ENCODE measurements at regions not wholly inside any gene's neighbourhood (a gene's known extent, or its start where the extent isn't known, plus 50 kb on each side); places are given as distances from the start of the nearest gene placed in this dataset.

DNA sequence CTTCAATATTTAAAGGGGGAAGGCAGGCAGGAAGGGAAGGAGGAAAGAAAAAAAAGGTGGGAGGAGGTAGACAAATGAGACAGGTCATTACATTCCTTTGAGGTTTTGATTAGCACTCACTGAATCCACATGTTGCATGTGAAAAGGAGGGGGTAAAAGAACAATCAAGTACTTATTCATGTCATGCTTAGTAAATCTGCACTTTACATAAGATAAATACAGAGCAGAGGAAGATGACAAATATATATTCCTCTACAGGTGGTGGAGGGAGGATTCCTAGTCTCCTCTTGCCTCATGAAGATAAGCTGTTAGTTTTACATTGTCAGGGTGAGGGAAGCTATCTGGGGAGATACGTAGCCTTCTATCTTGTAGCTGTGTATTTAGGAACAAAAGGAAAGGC is 1645.4 kb upstream of the SPRY2 start:
- H3K36me3 ChIP-seq (ENCODE audit: control insufficient read depth in 3 of 3, insufficient read depth in 3 of 3, low read length in 3 of 3), result no peaks in the 10 kb centered on the region
- H3K9ac ChIP-seq (ENCODE audit: low read depth in 1 of 3, low read length in 3 of 3), result no peak overlapping the region
- H3K27ac ChIP-seq (ENCODE audit: low read depth, low read length), result no peak overlapping the region
- H3K4me3 ChIP-seq (ENCODE audit: low read length in 3 of 3), result no peak overlapping the region
- no peaks in the 10 kb centered on the region for H3K9me3 ChIP-seq (ENCODE audit: control insufficient read depth in 3 of 3, low read length in 3 of 3)
- H3K27me3 ChIP-seq (ENCODE audit: control insufficient read depth in 3 of 3, insufficient read depth in 3 of 3, low read length in 3 of 3), result no peaks in the 10 kb centered on the region
- H3K4me1 ChIP-seq (ENCODE audit: control insufficient read depth in 3 of 3, insufficient read depth in 3 of 3, low read length in 3 of 3), result no peaks in the 10 kb centered on the region

DNA sequence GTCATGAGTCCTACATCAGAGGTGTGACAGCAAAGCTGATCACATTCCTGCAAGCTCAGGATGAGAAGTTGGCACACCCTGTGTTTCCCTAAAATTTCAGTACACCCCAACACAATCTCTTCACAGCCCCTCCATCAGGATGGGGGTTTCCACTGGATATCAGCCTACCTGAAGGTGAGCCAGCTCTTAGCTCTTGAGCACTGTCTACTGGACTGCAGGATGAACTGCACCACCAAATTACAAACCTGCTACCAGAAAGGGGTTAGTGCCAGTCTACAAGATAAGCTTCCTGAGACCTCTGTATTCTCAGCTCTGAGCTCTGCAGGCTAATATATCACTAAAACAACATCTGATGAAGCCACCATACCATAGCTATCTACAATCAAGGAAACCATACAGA is 1616.2 kb upstream of the SPRY2 start:
- no peaks in the 10 kb centered on the region for H3K27me3 ChIP-seq (ENCODE audit: control insufficient read depth in 3 of 3, insufficient read depth in 3 of 3, low read length in 3 of 3)

DNA sequence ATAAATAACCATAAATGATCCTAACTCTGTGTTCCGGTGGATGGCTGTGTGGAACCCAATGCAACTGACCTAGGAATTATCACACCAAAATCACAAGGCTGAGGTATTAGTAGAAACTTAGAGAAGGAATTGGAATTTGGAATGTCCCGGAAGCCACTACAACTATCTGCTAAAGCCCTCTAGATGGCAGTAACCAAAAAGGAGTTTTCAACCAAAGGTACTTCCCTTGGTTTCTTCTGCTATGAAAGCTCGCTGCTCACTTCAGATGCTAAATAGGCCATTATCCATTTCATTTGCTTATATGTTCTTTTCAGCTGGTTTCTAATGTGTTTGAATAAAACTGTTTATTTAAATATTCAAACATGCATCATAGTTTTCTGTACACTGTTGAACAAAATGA is 1589.1 kb upstream of the SPRY2 start:
- H3K27ac ChIP-seq (ENCODE audit: low read depth, low read length), result no peak overlapping the region
- no peaks in the 10 kb centered on the region for H3K4me1 ChIP-seq (ENCODE audit: control insufficient read depth in 3 of 3, insufficient read depth in 3 of 3, low read length in 3 of 3)
- no peaks in the 10 kb centered on the region for H3K27me3 ChIP-seq (ENCODE audit: control insufficient read depth in 3 of 3, insufficient read depth in 3 of 3, low read length in 3 of 3)
- H3K9me3 ChIP-seq (ENCODE audit: control insufficient read depth in 3 of 3, low read length in 3 of 3), result no peaks in the 10 kb centered on the region
- H3K9ac ChIP-seq (ENCODE audit: low read depth in 1 of 3, low read length in 3 of 3), result no peak overlapping the region
- no peaks in the 10 kb centered on the region for H3K36me3 ChIP-seq (ENCODE audit: control insufficient read depth in 3 of 3, insufficient read depth in 3 of 3, low read length in 3 of 3)
- H3K4me3 ChIP-seq (ENCODE audit: low read length in 3 of 3), result no peak overlapping the region

More for the DNA sequence above, 1616.2 kb upstream of the SPRY2 start:
- Histone ChIP-seq H3K36me3 (ENCODE audit: control insufficient read depth in 3 of 3, insufficient read depth in 3 of 3, low read length in 3 of 3) (no peaks in the 10 kb centered on the region), H3K4me1 (ENCODE audit: control insufficient read depth in 3 of 3, insufficient read depth in 3 of 3, low read length in 3 of 3) (no peaks in the 10 kb centered on the region), H3K9ac (ENCODE audit: low read depth in 1 of 3, low read length in 3 of 3) (no peak overlapping the region), H3K9me3 (ENCODE audit: control insufficient read depth in 3 of 3, low read length in 3 of 3) (peaks cover 0 to 5% (median 3%) of the 10 kb centered on the region in 3 donors), H3K4me3 (ENCODE audit: low read length in 3 of 3) (no peak overlapping the region), H3K27ac (ENCODE audit: low read depth, low read length) (no peak overlapping the region)

DNA sequence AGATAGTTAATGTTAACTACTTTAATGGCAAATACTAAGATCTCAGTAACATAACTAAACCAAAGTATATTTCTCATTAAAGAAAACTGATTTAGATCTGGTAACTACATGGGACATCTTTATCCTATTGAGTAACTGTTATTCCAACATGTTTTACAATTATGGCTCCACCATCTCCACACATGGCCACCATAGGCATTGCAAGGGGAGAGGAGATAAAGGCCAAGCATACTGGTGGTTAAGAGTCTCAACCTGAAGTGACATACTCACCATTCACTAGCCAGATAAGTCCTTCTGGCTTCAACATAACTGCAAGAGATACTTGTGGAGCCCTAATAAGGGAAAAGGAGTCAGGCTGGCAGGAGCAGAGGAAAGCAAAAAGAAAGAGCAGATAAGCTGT is 1586.4 kb upstream of the SPRY2 start:
- Histone ChIP-seq H3K9me3 (ENCODE audit: control insufficient read depth in 3 of 3, low read length in 3 of 3) (no peaks in the 10 kb centered on the region), H3K4me3 (ENCODE audit: low read length in 3 of 3) (no peak overlapping the region)

DNA sequence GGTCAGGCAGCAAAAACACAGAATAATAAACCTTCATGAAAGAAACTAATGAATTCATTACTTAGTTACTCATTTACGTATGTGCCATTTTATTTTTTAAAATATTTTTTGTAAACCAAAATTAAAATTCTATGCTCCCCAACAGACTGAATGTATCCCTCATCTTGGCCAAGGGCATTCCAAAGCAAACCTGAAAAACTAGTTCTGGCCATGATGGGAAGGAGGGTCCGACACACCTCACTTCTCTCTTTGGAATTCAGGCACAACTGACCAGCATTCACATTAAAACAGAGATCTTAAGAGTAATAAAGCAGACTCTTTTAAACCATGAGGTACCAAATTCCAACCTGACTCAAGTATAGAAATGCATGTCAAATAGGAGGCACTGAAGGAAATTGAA is 1576.9 kb upstream of the SPRY2 start:
- no peak overlapping the region for H3K9ac ChIP-seq (ENCODE audit: low read depth in 1 of 3, low read length in 3 of 3)
- no peaks in the 10 kb centered on the region for H3K27me3 ChIP-seq (ENCODE audit: control insufficient read depth in 3 of 3, insufficient read depth in 3 of 3, low read length in 3 of 3)
- no peaks in the 10 kb centered on the region for H3K36me3 ChIP-seq (ENCODE audit: control insufficient read depth in 3 of 3, insufficient read depth in 3 of 3, low read length in 3 of 3)
- no peak overlapping the region for H3K27ac ChIP-seq (ENCODE audit: low read depth, low read length)
- H3K4me1 ChIP-seq (ENCODE audit: control insufficient read depth in 3 of 3, insufficient read depth in 3 of 3, low read length in 3 of 3), result no peaks in the 10 kb centered on the region
- H3K9me3 ChIP-seq (ENCODE audit: control insufficient read depth in 3 of 3, low read length in 3 of 3), result no peaks in the 10 kb centered on the region
- no peak overlapping the region for H3K4me3 ChIP-seq (ENCODE audit: low read length in 3 of 3)

More for the DNA sequence above, 1586.4 kb upstream of the SPRY2 start:
- Histone ChIP-seq H3K4me1 (ENCODE audit: control insufficient read depth in 3 of 3, insufficient read depth in 3 of 3, low read length in 3 of 3) (no peaks in the 10 kb centered on the region), H3K9ac (ENCODE audit: low read depth in 1 of 3, low read length in 3 of 3) (no peak overlapping the region), H3K27me3 (ENCODE audit: control insufficient read depth in 3 of 3, insufficient read depth in 3 of 3, low read length in 3 of 3) (no peaks in the 10 kb centered on the region), H3K36me3 (ENCODE audit: control insufficient read depth in 3 of 3, insufficient read depth in 3 of 3, low read length in 3 of 3) (no peaks in the 10 kb centered on the region), H3K27ac (ENCODE audit: low read depth, low read length) (no peak overlapping the region)

DNA sequence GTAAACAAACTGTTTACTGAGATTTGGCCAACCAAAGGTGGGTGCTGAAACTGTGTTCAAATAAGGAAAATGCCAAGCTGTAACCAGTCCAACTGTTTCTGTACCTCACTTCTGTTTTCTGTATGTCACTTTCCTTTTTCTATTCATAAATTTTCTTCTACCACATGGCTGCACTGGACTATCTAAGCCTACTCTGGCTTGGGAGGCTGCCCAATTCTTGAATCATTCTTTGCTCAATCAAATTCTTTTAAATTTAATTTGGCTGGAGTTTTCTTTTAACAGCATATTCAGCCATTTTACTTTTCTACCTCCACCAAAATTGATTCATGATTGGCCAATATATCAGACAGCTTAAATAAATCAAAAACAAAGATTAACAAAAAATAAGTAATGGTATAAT is 1575.5 kb upstream of the SPRY2 start:
- Histone ChIP-seq H3K9ac (ENCODE audit: low read depth in 1 of 3, low read length in 3 of 3) (no peak overlapping the region), H3K36me3 (ENCODE audit: control insufficient read depth in 3 of 3, insufficient read depth in 3 of 3, low read length in 3 of 3) (no peaks in the 10 kb centered on the region), H3K9me3 (ENCODE audit: control insufficient read depth in 3 of 3, low read length in 3 of 3) (no peaks in the 10 kb centered on the region), H3K4me3 (ENCODE audit: low read length in 3 of 3) (no peak overlapping the region), H3K27me3 (ENCODE audit: control insufficient read depth in 3 of 3, insufficient read depth in 3 of 3, low read length in 3 of 3) (no peaks in the 10 kb centered on the region), H3K27ac (ENCODE audit: low read depth, low read length) (no peak overlapping the region), H3K4me1 (ENCODE audit: control insufficient read depth in 3 of 3, insufficient read depth in 3 of 3, low read length in 3 of 3) (no peaks in the 10 kb centered on the region)

DNA sequence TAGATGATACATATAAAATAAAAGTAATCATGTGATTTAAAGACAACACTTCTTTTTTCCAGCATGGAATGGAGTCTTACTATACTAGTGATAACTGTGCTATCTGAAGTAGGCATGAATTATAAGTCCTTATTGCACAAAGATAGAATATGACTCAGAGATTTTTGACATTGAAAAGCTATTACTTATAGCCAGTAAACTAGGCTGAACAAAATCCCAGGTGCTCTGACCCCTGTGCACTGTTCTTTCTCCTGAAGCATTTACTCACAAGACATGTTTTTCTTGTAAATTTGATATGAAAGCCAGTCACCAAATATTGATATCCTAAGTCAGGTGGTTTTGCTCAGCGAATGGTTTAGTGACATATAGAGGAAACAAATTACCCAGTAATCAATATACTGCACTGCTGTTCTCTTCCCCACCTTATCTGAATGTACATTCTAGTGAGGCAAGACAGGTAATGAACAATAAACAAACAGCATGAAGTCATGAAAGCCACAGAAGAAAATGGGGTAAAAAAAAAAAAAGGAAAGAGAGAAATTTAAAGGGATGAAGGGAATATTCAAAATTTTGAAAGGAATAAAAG is 1567.0 kb upstream of the SPRY2 start:
- no peaks in the 10 kb centered on the region for H3K36me3 ChIP-seq (ENCODE audit: control insufficient read depth in 3 of 3, insufficient read depth in 3 of 3, low read length in 3 of 3)
- no peak overlapping the region for H3K4me3 ChIP-seq (ENCODE audit: low read length in 3 of 3)
- no peak overlapping the region for H3K27ac ChIP-seq (ENCODE audit: low read depth, low read length)

DNA sequence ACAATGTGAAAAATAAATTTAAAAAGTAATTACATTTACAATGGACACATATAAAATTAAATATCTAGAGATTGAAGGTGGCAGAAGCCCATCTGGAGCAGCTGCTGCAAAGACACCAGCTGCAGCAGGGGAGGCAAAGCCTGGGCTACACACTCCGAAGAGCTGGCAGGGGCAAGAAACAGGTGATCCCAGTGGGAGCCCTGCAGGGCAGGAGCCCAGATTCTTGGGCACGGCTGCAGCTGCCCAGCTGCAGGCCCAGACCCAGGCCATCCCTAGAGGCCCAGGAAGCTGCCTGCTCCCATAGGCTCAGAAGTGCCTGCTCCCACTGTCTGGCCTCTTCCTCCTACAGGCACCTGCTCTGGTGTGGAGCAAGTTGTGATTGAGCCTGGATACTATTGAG is 1547.9 kb upstream of the SPRY2 start:
- Histone ChIP-seq H3K27ac (ENCODE audit: low read depth, low read length) (no peak overlapping the region), H3K36me3 (ENCODE audit: control insufficient read depth in 3 of 3, insufficient read depth in 3 of 3, low read length in 3 of 3) (no peaks in the 10 kb centered on the region), H3K4me3 (ENCODE audit: low read length in 3 of 3) (no peak overlapping the region), H3K4me1 (ENCODE audit: control insufficient read depth in 3 of 3, insufficient read depth in 3 of 3, low read length in 3 of 3) (no peaks in the 10 kb centered on the region), H3K9ac (ENCODE audit: low read depth in 1 of 3, low read length in 3 of 3) (no peak overlapping the region), H3K27me3 (ENCODE audit: control insufficient read depth in 3 of 3, insufficient read depth in 3 of 3, low read length in 3 of 3) (no peaks in the 10 kb centered on the region), H3K9me3 (ENCODE audit: control insufficient read depth in 3 of 3, low read length in 3 of 3) (peaks cover 0 to 3% (median 0%) of the 10 kb centered on the region in 3 donors)

More for the DNA sequence above, 1567.0 kb upstream of the SPRY2 start:
- no peaks in the 10 kb centered on the region for H3K4me1 ChIP-seq (ENCODE audit: control insufficient read depth in 3 of 3, insufficient read depth in 3 of 3, low read length in 3 of 3)
- H3K27me3 ChIP-seq (ENCODE audit: control insufficient read depth in 3 of 3, insufficient read depth in 3 of 3, low read length in 3 of 3), result no peaks in the 10 kb centered on the region
- H3K9ac ChIP-seq (ENCODE audit: low read depth in 1 of 3, low read length in 3 of 3), result no peak overlapping the region
- no peaks in the 10 kb centered on the region for H3K9me3 ChIP-seq (ENCODE audit: control insufficient read depth in 3 of 3, low read length in 3 of 3)

DNA sequence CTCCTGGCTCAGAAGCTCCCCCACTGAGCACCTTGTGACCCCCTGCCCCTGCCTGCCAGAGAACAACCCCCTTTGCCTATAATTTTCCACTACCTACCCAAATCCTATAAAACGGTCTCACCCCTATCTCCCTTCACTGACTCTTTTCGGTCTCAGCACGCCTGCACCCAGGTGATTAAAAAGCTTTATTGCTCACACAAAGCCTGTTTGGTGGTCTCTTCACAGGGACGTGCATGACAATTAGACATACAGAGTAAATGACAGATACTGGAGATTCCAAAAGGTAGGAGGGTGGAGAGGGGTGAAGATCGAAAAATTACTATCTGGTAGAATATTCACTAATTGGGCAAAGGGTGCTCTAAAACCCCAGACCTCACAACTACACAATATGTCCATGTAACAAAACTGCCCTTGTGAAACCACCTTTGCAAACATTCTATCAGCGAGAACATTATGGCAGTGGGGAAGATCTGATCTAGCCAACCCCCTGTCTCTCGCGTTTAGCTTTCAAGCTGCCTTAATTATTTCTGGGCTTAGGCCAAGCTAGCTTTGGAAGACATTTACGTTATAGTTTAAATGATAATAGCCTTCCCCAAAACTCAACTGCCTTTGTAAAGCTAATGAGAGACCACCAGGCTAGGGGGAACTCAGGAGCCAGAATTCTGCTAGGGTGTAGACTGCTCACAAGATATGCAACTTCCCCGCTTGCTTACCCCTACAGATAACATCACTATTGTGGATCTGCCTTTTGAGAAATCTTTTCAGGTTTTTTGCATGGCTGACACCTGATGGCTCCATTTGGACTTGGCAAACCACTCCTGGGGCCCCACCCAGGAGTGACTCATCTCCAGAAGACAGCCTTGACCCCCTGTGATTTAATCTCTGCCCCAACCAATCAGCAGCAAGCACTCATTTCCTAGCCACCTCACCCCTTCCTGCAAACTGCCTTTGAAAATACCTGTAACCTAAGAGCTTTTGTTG is 1534.0 kb upstream of the SPRY2 start:
- Histone ChIP-seq H3K27ac (ENCODE audit: low read depth, low read length) (no peak overlapping the region), H3K4me1 (ENCODE audit: control insufficient read depth in 3 of 3, insufficient read depth in 3 of 3, low read length in 3 of 3) (no peaks in the 10 kb centered on the region), H3K4me3 (ENCODE audit: low read length in 3 of 3) (no peak overlapping the region), H3K27me3 (ENCODE audit: control insufficient read depth in 3 of 3, insufficient read depth in 3 of 3, low read length in 3 of 3) (no peaks in the 10 kb centered on the region), H3K36me3 (ENCODE audit: control insufficient read depth in 3 of 3, insufficient read depth in 3 of 3, low read length in 3 of 3) (no peaks in the 10 kb centered on the region), H3K9me3 (ENCODE audit: control insufficient read depth in 3 of 3, low read length in 3 of 3) (no peaks in the 10 kb centered on the region), H3K9ac (ENCODE audit: low read depth in 1 of 3, low read length in 3 of 3) (no peak overlapping the region)

DNA sequence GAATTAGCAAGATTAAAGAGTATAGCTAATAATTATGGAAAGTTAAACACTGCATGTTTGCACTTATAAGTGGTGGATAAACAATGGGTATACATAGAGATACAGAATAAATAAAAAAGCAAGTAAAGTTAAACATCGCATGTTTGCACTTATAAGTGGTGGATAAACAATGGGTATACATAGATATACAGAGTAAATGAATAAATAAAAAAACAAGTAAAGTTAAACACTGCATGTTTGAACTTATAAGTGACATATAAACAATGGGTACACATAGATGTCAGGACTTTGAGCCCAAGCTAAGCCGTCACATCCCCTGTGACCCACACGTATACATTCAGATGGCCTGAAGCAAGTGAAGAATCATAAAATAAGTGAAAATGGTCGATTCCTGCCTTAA is 1533.3 kb upstream of the SPRY2 start:
- Histone ChIP-seq H3K36me3 (ENCODE audit: control insufficient read depth in 3 of 3, insufficient read depth in 3 of 3, low read length in 3 of 3) (no peaks in the 10 kb centered on the region), H3K9ac (ENCODE audit: low read depth in 1 of 3, low read length in 3 of 3) (no peak overlapping the region), H3K9me3 (ENCODE audit: control insufficient read depth in 3 of 3, low read length in 3 of 3) (no peaks in the 10 kb centered on the region), H3K4me3 (ENCODE audit: low read length in 3 of 3) (no peak overlapping the region), H3K27me3 (ENCODE audit: control insufficient read depth in 3 of 3, insufficient read depth in 3 of 3, low read length in 3 of 3) (no peaks in the 10 kb centered on the region), H3K27ac (ENCODE audit: low read depth, low read length) (no peak overlapping the region), H3K4me1 (ENCODE audit: control insufficient read depth in 3 of 3, insufficient read depth in 3 of 3, low read length in 3 of 3) (no peaks in the 10 kb centered on the region)
